Gastroesophageal sphincter (tissue), 3 donors: ENCODE measurements at regions not wholly inside any gene's neighbourhood (a gene's known extent, or its start where the extent isn't known, plus 50 kb on each side); places are given as distances from the start of the nearest gene placed in this dataset.

ENCODE experiments used
- CTCF ChIP-seq, 4 experiments: fragments of 200-600 bp in 2 of 4; fragments of 450-650 bp in 2 of 4; sonication (generic) in 1 of 4; IDR thresholded peaks; one replicate each; pipeline ENCODE4 v1.5.1; 2017 to 2019; ENCODE audit warnings: antibody characterized with exemption in 4 of 4, mild to moderate bottlenecking in 2 of 4, moderate library complexity in 2 of 4
- POLR2A ChIP-seq, 2 donors: fragments of 450-650 bp; IDR thresholded peaks; one replicate each; pipeline ENCODE4 v1.6.1; 2017; ENCODE audit warnings: antibody characterized with exemption in 2 of 2, mild to moderate bottlenecking in 2 of 2, moderate library complexity in 1 of 2

DNA sequence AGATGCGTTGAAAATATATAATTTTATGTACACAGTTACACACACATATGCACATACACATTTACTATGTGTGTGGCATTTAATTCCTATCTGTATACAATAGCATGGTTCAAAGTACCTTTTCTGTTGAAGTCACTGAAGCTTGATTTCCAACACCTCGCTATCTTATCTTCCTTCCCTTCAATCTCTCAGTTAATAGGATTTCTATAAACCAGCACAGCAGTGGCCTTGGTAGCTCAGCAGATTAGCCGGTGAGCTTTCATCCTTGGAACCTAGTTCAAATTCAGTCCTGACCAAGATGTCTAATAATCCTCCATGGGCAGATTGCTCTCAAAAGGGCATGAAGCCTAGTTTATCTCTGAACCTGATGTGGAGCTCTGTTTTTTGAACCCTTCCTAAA is 2389.5 kb downstream of the MAT2B start:
- TF ChIP-seq CTCF (IDR thresholded peaks at IDR 0.05) (no peak), POLR2A (IDR thresholded peaks at IDR 0.05) (no peak)
